GM18502 (cell line): ENCODE measurements at regions not wholly inside any gene's neighbourhood (a gene's known extent, or its start where the extent isn't known, plus 50 kb on each side); places are given as distances from the start of the nearest gene placed in this dataset.
"Not testable (repeated sequence)": the region's sequence is repeated elsewhere in the genome, so short reads cannot be mapped to it uniquely, and the experiment has no call there.

Source experiments
- ATAC-seq: cut with Tn5 transposase; IDR thresholded peaks from one replicate; pipeline ENCODE4 v1.9.1; 2021; ENCODE audit warnings: mild to moderate bottlenecking; ENCODE audit not compliant: unreplicated experiment, poor library complexity

DNA sequence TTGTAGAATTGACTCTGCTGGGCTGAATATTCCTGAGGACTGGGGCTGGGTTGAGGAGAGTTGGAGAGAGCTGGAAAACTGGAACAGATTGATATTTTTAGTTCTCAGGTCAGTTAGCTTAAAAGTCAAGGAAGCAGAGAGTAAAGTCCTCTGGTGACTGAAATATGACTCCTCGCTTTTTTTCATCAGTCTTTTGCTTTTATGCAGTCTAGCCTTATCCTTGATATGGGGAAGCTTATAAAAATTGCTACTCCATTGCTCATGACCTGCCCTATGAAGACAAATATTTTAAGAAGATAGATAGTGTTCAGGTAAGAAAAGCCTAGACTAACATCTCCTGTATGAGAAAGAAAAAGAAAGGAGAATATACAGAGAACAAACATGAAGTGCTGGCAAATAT is 152.7 kb downstream of the C4orf33 start:
- no peak for ATAC-seq

DNA sequence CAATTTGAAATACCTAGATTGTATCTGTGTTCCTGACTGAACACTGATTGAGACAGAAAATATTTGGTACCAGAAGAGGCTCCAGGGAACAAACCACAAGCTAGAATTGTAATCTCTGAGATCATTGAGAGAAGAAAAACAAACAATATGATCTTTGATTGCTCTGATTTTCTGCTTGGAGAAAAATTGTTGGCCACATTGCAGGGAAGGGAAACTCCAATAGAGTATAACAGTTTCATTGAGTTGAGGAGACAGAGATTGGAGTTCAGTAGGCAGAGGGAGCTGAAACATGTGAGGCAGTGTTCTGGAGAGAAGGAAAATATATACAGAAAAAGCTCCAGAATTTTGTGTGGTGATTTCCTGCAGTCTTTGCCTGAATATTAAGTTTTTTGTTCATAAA is 158.2 kb downstream of the C4orf33 start:
- ATAC-seq, result no peak

DNA sequence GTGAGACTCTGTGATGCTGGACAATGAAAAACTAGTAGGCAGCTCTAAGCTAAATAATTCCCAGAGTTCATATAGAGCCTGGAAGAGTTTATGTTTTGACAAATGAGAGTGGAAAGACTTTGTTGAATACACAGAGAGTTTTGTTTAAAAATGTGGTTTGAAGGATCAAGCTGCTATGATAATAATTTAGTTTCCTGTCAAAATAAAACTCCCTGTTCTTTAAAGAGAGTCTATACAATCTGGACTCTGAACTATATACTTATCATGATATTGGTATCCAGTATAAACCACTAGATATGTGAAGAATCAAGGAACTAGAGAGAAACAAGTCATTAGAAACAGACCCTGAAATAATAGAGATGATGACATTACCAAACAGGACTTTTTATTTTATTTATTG is 158.6 kb downstream of the C4orf33 start:
- no peak for ATAC-seq

DNA sequence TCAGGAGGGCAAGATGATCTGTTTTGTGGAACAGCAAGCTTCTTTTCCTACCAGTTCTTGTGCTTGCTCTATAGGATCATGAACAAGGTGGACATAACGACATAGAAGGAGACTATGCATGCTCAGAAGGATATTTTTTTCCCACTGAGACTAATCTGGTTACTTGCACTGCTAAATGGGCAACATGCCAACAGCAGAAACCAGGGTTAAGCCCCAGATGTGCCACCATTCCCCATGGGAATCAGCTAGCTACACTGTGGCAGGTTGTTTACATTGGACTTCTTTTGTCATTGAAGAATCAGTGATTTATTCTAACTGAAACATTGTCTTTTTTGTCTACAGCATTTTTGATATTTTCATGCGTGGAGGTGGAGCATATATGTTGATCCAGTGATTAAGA is 165.6 kb downstream of the C4orf33 start:
- no peak for ATAC-seq

DNA sequence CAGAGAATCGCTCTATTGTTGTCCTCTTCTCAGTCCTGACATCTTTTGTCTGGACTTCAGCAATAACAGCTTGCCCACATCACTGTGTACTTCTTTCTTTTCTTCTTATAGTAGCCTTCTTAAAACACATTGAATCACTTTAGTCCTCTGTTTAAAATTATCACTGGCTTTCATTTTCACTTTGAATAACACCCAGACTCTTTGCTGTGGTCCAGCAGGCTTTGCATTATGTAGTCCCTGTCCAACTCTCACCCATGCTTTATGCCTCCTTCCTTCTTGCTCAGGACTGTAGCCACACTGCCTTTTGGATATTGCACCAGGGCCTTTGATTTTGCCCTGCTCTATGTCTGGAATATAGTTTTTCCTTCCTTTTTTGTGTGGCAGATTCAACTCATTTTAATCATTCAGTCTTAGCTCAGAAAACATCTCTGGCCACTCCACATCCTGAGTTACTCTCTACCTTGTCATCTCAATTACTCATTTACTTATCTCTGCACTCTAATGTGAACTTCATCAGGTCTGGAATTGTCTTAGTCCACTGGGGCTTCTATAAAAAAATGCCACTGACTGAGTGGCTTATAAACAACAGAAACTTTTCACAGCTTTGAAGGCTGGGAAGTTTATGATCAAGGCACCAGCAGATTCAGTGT is 168.2 kb downstream of the C4orf33 start:
- peak; percentile 98 for ATAC-seq

DNA sequence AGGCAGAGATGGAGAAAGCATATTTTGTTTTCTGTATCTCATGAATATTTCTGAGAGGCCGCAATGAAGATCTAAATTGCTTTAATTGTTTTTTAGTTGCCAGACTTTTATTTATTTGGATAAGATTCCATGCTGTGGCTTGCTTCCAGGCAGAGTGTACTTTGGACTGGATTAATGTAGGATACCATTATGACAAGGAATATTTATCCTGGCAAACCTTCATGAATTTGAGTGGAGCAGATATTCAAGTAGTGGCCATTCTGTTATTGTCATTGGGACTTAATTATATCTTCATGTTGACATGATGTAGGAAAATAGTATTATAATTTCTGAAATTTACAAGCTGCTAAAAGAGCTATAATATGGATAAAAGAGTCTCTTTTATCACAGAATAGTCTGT is 182.9 kb downstream of the C4orf33 start:
- no peak for ATAC-seq

DNA sequence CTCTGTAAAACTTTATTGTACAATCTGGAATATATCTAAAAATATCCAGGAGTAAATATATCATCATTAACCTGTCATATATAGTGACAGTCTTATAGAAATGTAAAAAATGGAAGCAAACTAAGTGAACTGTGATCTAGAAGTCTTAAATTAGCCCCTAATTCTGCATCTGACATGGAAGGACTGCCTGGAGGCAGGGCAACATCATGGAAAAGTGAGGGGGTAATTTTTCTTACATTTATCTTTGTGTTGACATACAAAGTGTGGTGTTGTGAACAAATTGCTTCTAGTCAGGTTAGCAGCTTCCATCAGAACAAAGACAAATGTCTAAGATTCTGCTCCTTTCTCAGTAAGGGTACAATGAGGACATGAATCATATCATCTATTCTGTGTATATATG is 186.3 kb downstream of the C4orf33 start:
- no peak for ATAC-seq

DNA sequence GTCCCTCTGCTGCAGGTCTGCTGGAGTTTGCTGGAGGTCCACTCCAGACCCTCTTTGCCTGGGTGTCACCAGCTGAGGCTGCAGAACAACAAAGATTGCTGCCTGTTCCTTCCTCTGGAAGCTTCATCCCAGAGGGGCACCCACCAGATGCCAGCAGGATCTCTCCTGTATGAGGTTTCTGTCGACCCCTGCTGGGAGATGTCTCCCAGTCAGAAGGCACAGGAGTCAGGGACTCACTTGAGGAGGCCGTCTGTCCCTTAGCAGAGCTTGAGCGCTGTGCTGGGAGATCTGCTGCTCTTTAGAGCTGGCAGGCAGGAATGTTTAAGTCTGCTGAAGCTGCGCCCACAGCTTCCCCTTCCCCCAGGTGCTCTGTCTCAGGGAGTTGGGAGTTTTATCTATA is 196.2 kb downstream of the C4orf33 start:
- not testable (repeated sequence) for ATAC-seq

DNA sequence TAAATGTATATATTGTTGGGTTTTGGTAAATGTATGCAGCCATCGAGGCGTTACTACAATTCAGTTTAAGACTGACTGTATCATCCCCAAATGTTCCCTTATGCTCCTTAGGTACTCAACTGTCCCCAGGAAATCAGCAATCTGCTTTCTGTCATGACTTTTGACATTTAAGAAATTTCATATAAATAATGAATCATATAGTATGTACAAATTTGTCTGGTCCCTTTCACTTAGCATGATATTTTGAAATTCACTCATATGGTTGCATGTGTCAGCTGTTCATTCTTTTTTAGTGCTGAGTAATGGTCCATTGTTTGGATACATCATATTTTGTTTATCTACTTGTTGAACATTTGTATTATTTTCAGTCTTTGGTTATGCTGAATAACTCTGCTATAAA is 218.8 kb downstream of the C4orf33 start:
- no peak for ATAC-seq

DNA sequence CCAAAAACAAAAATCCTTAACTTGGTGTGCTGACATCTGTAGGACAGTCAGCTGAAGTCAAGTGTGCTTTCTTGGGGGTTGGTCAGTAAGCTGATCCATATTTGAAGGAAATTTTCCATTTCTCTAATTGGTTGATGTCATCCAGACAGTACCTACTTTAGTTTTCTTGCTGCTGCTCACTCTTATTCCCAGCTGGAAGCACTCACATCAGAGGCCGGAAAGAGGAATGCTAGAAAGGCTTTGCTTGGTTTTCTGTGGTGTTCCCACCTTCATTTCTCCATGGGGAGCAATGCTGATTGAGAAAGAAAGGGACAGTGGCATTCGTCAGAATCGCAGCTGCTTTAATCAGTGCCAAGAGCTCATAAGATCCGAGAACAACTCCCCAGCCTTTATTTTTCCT is 227.0 kb downstream of the C4orf33 start:
- ATAC-seq, result no peak

DNA sequence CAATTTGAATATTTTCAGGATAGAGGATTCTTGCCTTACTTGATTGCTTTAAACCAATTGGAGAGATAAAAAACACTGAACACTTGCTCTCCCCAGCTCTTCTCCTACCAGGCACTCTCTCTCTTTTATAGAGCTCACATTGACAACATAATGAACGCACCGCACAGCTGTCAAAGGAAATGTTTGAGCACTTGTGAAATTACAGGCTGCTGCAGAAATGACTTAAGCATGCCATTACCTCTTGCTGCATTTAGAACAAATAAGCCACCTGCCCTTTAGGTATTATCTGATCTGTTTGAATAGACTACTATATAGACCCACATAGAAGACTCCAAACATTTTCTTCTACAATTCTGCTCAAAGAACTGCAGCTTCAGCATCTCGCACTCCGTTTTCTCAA is 227.7 kb downstream of the C4orf33 start:
- no peak for ATAC-seq

DNA sequence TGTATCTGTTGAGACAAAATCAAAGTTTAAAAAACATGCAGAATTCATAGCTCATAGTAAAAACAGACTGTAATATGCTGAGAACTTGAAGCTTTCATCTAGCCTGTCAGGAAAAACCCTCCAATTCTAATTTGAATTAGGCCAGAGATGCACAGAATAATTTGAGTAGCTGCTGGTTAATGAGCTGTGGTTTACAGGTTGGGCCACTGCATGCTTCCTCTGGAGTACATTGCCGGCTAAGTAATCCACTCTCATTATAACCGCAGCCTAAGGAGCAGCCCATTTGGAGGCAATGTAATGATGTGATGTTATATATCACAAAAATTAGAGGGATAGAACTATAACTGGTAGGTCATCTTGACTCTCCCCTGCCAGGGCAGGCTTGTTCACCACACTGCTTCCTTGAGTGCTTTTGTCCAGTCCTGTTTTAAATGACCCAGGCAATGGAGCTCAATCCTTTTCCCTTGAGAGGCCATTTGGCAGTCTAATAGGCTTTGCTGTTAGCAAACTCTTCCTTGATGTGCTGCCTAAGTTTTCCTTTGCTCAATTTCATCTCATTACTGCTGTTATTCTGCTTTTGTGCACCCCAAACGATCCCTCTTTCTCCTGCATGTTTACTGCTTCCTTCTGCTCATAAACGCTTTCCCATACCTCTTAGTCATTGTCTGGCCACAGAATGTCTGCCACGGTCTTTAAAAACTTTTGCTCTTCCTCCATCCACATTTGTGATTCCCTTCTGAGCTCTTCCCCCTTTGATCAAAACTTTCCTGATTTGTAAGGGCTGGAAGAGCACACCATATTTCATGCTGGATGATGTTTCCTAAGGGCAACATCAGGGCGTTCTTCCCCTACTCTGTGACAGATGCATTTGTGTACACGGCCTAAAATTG is 230.9 kb downstream of the C4orf33 start:
- no peak for ATAC-seq

DNA sequence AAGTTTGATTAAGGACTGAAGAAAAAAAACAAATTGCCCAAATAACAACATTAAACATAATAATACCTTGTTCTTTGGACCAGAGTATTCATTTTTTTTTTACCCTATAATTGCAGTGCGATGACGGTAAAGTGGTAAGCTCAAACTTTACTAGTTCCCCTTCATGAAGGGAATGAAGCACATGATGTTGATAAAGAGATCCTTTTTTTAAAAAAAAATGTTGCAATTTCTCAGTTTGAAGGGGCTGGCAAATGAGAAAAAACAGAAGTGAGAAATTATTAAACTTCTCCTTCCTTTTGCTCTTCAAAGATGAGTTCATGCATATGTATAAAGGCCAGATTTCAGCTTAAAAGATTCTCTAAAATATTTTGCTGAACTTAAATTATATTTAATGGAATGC is 231.7 kb downstream of the C4orf33 start:
- no peak for ATAC-seq

DNA sequence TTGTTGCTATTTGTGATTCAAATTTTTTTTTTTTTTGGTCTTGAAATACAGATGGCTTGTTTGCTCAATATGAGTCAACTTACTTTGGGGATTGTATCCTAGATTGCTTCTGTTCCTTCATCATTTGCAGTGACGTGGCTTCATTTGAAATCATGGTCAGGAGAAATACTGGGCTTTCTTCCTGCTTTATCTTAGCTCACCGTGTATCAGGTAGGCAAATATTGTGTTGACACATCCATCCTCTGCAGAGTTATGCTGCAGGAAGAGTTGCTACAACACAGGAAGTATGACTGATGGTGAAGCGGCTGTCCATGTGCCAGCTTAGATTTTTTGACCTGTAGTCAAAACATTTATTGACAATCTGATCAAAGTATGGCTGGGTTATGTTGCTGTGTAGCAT is 232.2 kb downstream of the C4orf33 start:
- no peak for ATAC-seq

DNA sequence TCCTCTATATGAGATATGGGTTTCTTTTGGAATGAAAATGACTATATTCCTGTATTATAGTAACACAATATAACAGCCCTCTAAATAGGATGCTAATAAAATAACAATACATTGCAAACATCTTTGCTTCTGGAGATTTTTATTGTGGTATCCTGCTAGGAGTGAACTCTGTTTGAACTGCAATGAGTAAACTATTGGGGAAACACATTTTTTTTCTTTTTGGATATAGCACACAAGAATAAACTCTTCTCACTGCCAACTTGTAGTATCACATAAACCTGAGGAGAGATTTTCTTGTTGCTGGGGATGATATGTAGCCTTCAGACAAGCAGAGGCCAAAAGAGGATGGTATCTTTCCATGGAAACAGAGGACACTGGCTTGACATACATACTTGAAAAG is 238.2 kb downstream of the C4orf33 start:
- ATAC-seq, result no peak

DNA sequence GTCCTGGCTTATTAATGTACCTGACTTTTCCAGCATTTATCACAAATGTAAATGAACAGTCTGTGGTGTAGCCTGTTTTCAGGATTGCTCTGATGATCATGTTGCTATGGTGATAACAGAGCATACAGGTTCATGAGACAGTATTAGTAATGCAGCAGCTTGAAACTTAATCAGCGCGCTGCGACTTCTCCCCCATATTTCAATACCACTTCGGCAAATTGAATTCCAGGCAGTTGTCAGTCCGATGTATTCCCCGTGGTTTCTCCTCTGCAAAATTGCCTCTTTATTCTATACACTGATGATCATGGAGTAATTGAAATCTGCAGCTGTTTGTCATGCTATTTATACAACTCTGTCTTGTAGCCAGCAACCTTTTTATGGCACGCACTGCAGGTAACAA is 239.3 kb downstream of the C4orf33 start:
- no peak for ATAC-seq

DNA sequence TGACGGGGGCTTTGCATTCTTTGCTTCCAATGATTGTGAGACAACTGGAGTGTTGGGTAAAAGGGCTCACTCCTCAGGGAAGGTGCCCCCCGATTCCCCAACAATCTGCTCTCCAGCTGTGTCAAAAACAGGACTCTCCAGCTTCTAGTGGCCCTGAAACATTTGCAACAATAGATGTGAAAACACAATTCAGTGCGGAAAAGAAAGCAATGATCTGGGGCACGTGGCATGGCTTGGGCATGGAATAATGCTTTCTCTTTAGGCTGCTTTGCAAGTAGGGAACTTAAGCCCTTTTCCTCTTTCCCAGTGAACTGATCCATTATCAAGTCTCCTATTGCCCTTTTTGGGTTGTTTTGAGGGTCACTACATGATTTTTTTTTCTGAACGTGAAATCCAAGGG is 239.9 kb downstream of the C4orf33 start:
- no peak for ATAC-seq

DNA sequence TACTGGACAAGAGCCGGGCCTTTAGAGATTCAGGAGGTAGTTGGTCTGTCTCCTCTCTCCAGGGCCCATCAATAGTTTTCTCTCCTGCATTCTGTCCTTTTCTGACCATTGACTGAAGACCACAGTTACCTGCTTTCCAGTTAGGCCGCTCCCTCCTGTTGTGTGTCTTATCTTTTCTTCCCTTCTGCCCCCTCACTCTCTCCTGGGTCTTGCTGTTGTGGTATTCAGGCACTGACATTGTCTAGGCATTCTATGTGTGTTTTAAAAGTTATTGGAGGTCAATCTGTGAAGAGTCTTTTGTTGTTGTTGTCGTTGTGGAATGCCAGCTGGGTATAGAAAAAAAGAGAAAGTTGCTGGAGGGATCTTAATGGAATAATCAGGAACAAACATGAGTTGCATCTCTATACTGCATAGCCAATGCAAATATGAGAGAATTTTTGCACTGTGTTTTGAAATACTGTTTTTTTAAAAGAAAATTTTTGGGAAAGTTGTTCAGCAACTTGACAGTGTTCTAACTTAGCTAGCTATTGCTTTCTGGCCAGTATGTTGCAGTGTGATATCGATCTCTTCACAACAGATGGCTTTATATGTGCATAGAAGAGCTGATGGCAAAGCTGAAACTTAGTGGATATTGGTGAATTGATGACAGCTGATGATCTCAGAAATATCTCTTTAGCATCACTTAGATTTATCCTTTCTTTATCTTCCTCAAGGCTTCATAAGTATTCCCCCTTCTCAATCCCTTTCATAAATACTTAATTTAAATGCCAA is 240.7 kb downstream of the C4orf33 start:
- no peak for ATAC-seq

DNA sequence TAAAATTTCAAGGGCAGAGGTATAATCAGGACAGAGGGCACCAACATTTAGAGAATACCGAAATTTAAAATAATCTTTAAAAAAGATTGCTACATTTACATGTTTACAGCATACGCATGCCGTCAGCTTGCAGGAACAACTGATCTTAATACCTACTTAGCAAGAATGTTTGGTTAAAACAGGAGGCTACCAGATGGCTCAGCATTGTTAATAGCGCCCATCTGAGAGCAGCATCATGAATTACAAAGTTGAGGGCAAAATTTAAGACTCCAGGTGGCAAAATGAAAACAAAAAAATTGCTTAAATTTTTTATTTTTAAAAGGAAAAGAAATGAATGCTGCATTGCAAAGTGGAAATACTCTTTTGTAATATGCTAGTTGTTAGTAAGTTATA is 241.3 kb downstream of the C4orf33 start:
- ATAC-seq, result no peak

DNA sequence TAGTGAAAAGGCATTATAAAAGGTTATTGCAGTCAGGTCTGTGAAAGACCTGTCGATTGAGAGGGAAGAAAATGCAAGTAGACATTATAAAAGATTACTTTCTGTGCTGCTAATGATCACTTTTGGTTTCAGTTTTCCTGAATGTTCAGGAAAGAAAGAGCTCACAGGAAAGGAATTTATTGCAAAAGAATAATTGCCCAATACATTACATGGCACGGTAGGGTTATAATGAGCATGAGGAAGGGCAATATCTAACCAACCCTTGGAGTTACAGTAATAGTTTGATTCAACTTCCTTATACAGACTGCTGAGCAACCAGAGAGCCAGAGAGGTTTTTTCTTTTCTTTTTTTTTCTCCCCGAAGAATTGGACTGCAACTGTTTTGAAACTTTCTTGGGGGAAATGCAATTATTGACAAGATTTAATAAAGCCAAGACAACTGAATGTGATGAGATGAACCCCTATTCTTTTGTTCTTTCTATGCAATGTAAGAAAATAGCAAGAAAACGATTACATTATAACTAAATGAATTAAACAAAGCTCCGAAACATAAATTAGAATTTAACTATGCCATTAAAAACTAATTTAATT is 247.0 kb downstream of the C4orf33 start:
- ATAC-seq, result no peak

DNA sequence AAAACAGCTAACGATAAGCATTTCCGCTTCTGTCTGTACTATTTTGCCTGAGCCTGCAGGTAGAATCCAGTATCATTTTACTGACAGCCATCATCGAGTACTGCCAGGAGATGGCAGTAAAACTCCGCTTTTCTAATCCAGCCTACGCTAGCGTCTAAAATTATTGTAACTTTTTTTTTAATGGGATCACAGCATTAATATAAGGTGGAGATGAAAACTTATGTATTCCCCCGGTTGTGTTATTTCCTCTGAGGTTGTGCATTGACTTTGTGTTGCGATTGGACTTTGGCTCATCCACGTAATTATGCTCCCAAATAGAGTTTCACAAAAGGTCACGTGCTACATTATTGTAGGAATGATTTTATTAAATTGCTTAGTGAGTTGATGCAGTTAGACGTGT is 248.1 kb downstream of the C4orf33 start:
- peak; percentile 61 for ATAC-seq
